ENCODE measurements at regions not wholly inside any gene's neighbourhood (a gene's known extent, or its start where the extent isn't known, plus 50 kb on each side); places are given as distances from the start of the nearest gene placed in this dataset.
"Not testable (repeated sequence)": the region's sequence is repeated elsewhere in the genome, so short reads cannot be mapped to it uniquely, and the experiment has no call there.

- DNase-seq (ENCODE audit: low spot score): no peak
These were observed 135.7 kb downstream of the IGF1 start for GRCh38 chr12:102344691-102345090.

DNA sequence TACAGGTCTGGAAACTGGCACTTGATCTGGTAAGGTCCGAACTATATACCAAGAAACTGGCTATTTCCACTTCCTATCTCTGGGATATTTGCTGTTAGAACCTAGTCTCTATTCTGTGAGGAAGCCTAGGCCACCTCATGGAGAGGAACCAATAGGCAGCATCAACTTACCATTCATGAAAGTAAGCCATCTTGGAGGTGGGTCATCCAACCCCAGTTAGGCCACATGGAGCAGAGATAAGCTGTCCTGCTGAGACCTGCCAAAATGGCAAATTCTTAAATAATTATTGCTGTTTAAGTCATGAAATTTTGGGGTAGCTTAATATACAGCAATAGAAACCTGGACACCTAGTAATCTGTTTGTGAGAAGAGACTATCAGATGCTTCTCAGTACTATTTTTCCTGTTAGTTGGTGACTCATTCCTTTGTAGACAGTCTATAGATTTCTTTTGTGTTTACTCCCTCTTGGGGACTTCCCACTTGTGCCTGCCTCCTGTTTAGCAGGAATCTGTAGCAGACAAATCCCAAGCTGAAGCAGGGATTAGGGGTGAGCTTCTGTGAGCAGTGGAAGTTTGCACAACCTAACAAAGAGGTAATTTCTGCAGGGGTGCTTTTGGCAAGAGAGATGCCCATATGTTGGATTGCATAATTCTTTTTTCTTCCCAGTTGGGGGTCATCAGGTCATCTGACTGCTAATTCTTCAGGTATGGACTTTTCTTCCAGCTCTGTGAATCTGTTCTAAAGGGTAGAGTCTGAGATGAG, 136.8 kb downstream of the IGF1 start:
- DNase-seq (ENCODE audit: low spot score): no peak

DNA sequence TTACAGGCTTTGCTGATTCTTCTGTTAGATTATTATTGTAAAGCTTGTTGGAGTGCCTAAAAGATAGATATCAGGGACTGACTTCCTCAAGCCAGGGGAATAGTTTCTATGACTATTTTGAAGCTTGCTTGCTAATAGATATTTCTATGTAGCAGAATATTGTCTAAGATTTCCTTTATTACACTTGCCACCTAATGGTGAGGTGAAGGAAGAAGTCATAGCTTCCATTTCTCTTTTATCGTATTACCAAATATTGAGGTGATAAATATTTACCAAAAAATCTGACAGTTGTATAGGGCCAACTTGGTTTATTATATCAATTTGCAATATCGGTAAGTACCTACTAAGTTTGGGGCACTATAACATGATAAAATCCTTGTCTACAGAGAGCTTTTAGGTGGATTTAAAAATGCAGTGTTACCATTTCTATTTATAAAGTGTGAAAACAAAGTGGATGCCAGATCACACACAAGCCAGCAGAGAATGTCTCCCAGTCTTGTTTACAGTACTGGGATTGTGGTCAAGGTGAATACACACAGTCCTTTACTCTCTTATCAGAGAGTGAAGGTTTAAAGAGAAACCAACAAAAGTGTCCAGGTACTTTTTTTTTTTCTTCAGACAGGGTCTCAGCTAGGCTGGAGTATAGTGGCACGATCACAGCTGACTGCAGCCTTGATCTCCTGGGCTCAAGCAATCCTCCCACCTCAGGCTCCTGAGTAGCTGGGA, 137.9 kb downstream of the IGF1 start:
- no peak for DNase-seq (ENCODE audit: low spot score)

- no peak for DNase-seq (ENCODE audit: low spot score)
These were observed 137.1 kb upstream of the PMCH start for GRCh38 chr12:102334765-102335164.

DNA sequence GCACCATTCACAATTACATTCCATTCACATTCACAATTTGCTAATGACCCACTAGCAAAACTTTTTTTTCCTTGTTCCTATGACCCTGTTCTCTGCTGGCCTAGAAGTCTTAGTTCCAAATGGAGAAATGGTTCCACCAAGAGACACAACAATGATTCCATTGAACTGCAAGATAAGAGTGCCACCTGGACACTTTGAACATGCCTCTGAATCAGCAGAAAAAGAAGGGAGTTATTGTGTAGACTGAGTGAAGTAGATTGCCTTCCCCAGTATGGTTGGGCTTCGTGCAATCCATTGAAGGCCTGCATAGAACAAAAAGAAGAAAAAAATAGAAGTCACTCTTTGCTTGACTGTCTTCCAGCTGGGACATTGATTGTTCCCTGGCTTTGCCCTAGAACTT, 133.8 kb upstream of the PMCH start:
- DNase-seq (ENCODE audit: low spot score): no peak

DNA sequence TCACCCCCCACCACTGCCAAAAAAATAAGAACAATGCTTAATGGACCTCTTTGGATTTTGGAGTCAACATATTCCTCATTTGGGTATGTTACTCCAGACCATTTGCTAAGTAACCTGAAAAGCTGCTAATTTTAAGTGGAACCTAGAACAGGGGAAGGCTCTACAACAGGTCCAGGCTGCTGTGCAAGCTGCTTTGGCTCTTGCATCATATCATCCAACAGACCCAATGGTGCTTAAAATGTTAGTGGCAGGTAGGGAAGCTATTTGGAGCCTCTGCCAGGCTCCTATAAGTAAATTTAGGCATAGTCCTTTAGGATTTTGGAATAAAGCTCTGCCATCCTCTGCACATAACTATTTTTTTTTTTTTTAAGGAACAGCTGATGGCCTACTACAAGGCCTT, 132.2 kb upstream of the PMCH start:
- no peak for DNase-seq (ENCODE audit: low spot score)

GRCh38 chr12:102326982-102327381, 129.3 kb upstream of the PMCH start:
- DNase-seq (ENCODE audit: low spot score): no peak

- DNase-seq (ENCODE audit: low spot score): not testable (repeated sequence)
These were observed 127.5 kb upstream of the PMCH start for GRCh38 chr12:102325108-102325507.

GRCh38 chr12:102323799-102324198, 126.2 kb upstream of the PMCH start:
- no peak for DNase-seq (ENCODE audit: low spot score)

GRCh38 chr12:102322254-102322653, 124.6 kb upstream of the PMCH start:
- DNase-seq (ENCODE audit: low spot score): no peak

GRCh38 chr12:102321305-102322082, 123.9 kb upstream of the PMCH start:
- no peak for DNase-seq (ENCODE audit: low spot score)

DNA sequence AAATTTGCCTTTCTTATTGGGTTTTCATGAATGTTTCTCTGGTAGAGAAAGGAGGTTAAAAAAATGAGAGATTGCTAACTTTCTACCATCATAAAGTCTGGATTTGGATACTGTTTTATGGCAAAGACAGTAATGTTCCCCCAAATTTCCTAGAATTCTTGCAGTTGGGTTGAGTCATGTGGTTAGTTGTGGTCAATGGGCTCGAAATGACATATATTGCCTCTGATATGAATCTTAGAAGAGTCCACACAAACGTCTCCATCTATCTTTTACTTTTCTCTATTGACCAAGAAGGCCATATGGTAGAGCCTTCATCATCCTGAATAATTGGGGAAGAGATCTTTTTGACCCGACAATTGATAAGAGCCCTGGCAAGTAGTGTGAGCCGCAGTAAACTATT, 119.5 kb upstream of the PMCH start:
- no peak for DNase-seq (ENCODE audit: low spot score)

DNA sequence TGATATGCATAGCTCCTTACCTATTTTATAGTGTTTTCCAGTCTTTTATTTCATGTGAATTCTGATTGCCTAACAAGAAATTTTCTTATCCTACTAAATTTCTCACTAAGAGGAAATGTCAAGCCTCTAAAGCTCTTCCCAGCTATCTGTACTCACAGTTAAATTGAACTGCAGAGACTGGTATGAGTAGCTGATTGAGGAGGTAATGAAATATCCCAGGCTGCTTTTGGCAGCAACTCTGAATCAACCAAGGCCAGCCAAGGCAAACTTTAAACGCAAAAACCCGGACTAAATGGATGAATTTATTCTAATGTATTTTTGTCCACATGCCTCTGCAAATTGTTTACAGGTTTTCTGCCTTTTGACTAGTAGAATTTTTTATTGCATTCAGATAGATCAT, 119.1 kb upstream of the PMCH start:
- DNase-seq (ENCODE audit: low spot score): no peak

DNA sequence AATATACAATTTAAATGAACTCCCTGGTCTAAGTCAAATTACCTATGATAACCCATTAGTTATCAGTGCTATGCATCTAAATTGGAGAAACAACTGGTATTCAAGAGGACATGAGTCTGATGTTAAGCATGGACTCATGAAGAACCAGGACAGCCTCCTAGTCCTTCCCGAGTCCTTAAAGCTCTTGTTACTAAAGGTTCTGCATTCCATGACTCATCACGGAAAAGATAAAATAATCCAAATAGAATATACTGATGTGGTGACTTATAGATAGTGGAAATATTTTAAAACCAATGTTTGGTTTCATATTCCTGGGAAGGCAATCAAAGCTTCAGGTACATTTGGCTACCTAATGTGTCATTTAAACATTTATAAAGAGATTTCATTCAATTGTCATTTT, 117.2 kb upstream of the PMCH start:
- no peak for DNase-seq (ENCODE audit: low spot score)

GRCh38 chr12:102313116-102313971, 115.7 kb upstream of the PMCH start:
- not testable (repeated sequence) for DNase-seq (ENCODE audit: low spot score)

- DNase-seq (ENCODE audit: low spot score): no peak
These were observed 107.9 kb upstream of the PMCH start for GRCh38 chr12:102305486-102305885.

- DNase-seq (ENCODE audit: low spot score): not testable (repeated sequence)
These were observed 107.0 kb upstream of the PMCH start for GRCh38 chr12:102304667-102305066.

- peak; percentile 3 for DNase-seq (ENCODE audit: low spot score)
These were observed 104.9 kb upstream of the PMCH start for GRCh38 chr12:102302553-102302952.

- no peak for DNase-seq (ENCODE audit: low spot score)
These were observed 103.9 kb upstream of the PMCH start for GRCh38 chr12:102301547-102301946.

GRCh38 chr12:102300824-102301461, 103.3 kb upstream of the PMCH start:
- DNase-seq (ENCODE audit: low spot score): peak; percentile 33

GRCh38 chr12:102299731-102300130, 102.1 kb upstream of the PMCH start:
- DNase-seq (ENCODE audit: low spot score): no peak
